Pulmonary artery endothelial cell (primary cell): ENCODE measurements at regions not wholly inside any gene's neighbourhood (a gene's known extent, or its start where the extent isn't known, plus 50 kb on each side); places are given as distances from the start of the nearest gene placed in this dataset.
"Not testable (repeated sequence)": the region's sequence is repeated elsewhere in the genome, so short reads cannot be mapped to it uniquely, and the experiment has no call there.

Experiments used
- DNase-seq: peaks from one replicate; pipeline ENCODE4 v3.0.0-alpha.2; 2011; ENCODE audit warnings: low read depth, low spot score

DNA sequence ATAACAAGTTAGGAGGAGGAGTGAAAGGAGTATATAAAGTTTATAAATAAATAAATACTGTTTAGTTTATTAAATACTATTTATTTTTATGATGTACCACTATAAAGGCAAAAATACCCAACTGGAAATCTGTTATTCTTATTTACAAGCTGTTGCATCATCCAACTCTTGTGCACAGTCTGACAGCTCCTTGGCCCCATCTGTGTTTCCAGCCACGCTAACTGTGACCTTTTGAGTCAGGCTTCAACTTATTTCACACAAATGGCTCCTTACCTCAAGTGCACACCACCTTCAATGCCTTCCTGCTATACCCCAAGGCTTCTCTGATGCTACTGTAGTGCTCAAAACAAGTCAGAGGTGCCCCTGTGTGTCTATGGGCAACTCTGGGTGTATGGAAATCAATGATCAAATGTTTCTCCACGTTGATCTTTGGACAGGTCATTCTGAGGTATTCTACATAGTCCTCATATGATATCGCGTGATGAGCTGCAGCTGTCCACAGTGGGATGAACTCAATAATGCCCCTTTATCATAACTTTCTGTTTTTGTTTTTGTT, 303.2 kb upstream of the GRAMD2B start:
- no peak for DNase-seq

DNA sequence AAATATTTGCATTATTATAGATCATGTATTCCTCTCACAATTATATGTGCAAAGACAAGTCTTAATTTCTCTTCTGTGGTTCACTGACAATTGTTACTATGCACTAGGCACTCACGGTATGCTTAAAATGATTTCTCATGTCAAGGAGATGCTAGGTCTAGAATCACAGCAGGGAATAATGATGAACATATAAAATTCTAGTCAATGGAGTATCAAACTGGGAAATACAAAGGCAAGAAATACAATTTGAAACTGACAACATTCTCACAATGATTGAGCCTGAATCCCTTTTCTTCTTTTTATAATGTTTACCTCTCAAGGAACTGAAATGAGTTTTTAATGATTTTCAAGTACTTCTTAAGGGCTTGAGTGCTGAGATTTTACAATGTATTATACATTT, 302.3 kb upstream of the GRAMD2B start:
- DNase-seq, result no peak

DNA sequence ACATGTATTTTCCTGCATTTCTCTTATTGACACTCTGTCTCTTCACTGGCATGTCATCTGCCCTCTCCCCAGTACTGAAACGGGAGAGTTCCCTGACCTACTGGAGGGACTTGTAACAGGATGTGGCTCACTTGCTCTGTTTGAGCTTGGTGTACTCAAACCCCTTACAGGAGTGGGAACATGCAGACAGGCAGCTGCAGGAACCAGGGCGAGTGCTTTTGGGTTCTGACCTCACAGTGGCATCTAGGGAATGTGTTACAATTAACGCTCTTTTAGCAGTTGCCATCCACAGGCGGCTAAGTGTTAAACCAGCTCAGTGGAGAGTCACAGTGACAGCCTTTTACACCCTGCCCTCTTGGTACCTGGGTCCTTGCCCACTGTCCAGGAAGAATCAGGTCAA, 300.3 kb upstream of the GRAMD2B start:
- DNase-seq, result no peak

DNA sequence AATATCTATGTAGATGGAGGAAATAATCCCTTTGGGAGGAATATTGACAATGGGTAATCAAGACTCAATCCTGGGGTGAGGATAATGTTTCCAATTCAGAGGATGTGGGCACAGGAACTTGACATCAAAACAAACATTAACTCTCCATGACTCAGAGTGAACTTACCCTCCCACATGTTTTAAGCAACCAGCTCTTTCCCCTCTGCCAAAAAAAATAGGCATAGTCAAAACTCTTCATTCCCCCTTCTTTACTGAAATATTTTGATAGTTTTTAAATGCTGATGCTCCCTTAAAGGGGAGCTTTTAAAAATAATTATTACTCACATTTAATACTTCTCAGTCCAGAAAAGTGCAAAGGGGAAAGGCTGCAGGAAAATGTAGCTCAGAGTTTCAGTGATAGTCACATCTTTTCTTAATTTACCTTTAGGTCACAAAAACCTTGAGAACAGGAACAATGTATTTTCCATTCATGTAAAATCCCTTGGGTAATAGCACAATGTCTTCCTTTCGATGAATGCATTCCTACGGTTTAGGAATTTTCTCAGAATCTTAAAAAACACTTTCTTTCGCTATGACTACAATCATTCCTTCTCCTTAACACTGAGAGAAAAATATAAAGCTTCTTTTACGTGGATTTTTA, 298.4 kb upstream of the GRAMD2B start:
- DNase-seq, result no peak

DNA sequence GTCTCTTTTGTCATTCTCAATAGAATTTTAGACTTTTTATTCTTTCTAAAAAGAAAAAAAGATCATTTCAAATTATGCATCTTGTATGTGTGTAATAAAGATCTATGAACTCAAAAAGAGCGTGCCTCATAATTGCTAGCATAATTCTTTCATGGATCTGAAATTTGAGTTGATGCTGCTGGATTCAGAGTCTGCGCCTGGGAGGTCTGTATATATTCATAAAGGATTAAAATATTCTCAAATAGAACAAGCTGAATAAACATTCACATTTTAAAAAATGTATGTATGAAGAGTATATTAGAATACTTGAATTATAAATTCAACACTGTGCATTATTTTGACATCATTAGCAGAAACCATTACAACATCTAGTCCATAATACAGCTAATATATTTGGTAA, 297.8 kb upstream of the GRAMD2B start:
- DNase-seq, result no peak

DNA sequence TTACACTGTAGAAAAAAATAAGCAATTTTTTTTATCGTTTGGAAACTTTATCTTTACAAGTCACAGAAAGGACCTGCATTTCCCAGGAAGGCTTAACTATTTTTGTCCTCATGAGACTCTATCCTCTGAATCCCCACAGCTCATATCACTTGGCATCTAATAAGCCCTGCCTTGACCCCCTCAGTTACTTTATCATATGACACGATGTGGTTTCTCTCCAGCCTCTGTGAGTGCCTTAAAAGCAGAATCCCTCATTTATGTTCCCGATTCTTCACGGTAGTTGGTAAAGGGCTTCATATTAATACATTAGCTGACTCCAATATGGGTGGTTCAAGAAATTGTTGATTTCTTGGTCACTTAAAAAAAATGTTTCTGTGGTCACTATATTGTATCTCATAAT, 296.6 kb upstream of the GRAMD2B start:
- DNase-seq, result no peak

DNA sequence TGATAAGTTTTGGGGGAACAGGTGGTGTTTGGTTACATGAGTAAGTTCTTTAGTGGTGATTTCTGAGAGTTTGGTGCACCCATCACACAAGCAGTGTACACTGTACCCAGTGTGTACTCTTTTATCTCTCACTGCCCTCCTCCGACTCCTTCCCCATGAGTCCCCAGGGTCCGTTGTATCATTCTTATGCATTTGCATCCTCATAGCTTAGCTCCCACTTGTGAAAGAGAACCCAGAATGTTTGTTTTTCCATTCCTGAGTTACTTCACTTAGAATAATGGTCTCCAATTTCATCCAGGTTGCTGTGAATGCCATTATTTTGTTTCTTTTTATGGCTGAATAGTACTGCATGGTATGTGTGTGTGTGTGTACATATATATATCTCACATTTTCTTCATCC, 295.8 kb upstream of the GRAMD2B start:
- not testable (repeated sequence) for DNase-seq

DNA sequence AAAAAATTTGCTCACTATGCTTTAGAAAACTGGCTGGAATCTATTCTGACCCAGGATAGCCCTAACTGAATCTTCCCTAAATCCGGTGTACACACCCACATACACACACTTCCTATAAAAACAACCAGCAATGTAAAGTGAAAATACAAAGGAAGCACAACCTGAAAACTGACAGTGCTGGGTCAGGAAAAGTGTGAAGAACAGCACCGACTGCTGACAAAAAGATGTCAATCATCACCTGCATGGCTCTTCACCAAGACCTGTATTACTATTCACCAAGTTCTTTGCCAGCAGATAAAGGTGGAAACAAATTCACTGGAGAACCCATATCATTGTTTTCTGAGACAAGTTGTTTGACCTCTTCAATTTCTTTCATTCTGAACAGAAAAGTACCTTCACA, 293.8 kb upstream of the GRAMD2B start:
- DNase-seq, result no peak

DNA sequence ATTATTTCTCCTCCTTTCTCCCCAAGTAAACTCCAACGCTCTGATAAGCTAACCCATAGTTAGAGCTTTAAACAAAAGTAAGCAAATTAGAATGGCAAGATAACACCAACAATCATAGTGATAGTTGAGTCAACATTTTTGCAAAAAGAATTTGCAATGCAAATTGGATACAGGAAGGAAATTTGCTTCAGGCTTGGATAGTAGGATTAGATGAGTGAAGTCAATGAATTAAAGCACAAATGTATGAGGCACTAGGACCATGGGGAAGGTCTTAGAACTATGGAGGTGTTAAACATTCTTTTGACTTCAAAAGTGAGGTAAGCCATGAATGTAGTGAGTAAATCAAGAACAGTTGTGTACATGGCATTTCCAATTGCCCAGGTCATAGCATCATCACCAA, 289.8 kb upstream of the GRAMD2B start:
- DNase-seq, result no peak

DNA sequence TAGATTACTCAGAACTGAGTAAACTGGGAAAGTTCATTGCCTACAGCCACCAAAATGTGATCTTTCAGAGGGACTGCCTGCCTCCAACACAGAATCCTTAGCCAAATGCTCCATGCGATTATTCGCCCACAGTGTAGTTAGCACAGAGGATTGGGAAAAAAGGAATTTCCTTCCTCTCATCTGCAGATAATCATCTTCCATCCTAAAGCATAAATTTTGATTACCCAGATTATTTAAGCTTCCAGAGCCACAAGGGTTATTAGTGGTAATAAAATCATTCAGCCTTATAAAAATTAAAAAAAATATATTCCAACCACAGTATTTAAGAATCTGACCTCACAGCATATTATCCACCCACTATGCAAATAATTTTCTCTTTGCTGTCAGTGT, 285.3 kb upstream of the GRAMD2B start:
- DNase-seq, result no peak

DNA sequence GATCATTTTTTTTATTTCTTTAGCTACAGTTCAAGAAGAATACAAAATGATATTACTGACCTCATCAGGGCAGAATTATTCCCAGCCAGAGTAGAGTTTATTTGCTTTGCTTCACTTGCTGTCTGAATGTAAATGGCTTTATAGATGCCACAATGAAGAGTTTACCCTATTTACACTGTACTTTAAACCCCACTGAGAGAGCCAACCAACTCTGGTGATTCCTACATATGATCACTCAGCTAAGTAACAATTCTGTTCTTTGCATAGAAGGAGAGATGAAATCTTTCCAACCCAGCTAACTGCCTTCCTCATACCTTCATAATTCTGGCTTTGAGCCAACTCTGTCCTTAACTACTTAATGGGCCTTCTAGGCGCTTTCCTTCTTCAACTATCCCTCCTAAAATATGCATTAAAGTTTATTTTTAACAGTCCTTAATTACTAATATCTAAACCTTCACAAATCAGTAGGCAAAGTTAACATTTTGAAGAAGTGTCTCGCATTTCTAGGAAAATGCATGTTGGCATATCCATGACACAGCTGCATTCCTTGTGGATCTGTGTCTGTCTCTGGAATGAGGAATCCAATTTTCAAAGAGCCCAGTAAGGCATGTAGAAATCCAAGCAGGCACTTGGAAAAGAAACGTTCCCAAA, 284.8 kb upstream of the GRAMD2B start:
- DNase-seq, result no peak

DNA sequence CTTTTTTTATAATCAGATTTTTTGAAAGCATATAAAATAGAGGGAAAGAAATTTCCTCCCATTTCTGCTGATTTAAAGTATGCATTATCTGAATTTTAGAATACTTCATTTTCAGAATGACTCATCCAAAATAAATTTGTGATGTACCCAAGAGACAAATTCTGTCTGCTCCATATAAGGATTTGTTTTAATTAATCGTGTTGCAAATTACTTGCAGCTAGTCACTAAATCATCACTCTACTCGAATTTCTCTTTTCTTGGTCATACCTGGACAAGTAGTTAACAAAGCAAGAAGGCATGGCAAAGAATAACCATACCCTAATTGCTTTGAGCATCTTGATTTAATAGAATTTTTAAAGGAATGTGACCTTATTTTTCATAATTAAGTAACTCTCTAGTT, 284.1 kb upstream of the GRAMD2B start:
- DNase-seq, result no peak

DNA sequence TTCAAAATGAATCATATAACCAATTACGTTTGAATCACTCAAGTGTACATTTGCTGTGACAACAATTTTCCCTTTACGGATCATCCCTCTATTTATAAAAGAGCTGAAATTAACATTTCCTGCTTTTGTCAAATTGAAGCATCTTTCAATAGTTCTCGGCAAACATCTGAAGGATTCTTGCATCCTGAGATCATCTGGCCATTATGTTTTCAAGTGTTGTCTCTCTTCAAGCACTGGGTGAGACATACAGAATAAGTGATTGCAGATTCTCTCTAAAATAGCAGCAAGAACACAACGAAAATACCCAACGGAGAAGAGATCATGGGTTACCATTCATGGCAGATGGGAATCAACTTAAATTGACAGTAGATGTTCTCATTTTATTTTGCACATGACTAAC, 283.4 kb upstream of the GRAMD2B start:
- DNase-seq, result no peak

DNA sequence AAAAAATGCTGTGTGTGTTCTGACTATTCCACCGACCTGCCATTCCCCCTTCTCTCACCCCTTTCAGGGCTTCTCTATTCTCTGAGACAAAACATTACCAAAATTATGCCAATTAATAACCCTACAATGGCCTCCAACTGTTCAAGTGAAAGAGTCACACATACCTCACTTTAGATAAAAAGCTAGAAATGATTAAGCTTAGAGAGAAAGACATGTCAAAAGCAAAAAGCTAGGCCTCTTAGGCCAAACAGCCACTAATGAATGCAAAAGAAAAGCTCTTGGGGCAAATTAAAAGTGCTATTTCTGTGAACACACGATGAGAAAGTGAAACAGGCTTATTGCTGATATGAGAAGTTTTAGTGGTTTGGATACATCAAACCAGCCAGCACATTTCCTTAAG, 279.6 kb upstream of the GRAMD2B start:
- no peak for DNase-seq

DNA sequence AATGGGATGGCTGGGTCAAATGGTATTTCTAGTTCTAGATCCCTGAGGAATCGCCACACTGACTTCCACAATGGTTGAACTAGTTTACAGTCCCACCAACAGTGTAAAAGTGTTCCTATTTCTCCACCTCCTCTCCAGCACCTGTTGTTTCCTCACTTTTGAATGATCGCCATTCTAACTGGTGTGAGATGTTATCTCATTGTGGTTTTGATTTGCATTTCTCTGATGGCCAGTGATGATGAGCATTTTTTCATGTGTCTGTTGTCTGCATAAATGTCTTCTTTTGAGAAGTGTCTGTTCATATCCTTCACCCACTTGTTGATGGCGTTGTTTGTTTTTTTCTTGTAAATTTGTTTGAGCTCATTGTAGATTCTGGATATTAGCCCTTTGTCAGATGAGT, 272.9 kb upstream of the GRAMD2B start:
- DNase-seq, result not testable (repeated sequence)

DNA sequence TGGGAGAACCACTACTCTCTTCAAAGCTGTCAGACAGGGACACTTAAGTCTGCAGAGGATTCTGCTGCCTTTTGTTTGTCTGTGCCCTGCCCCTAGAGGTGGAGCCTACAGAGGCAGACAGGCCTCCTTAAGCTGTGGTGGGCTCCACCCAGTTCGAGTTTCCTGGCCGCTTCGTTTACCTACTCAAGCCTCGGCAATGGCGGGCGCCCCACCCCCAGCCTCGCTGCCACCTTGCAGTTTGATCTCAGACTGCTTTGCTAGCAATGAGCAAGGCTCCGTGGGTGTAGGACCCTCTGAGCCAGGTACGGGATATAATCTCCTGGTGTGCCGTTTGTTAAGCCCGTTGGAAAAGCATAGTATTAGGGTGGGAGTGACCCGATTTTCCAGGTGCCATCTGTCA, 267.9 kb upstream of the GRAMD2B start:
- DNase-seq, result not testable (repeated sequence)

DNA sequence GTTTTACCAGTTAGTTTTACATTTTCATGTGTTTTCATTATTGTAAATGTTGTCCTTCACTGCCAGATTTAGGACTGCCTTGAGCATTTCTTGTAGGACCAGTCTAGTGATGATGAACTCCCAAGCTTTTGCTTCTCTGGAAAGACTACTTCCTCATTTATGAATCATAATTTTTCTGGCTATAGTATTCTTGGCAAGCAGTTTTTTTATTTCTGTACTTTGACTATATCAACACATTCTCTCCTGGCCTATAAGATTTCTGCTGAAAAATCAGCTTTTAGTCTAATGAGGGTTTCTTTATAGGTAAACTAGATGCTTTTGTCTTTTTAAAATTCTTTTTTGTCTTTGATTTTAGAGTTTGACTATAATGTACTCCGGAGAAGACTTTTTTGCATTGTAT, 256.8 kb upstream of the GRAMD2B start:
- no peak for DNase-seq

DNA sequence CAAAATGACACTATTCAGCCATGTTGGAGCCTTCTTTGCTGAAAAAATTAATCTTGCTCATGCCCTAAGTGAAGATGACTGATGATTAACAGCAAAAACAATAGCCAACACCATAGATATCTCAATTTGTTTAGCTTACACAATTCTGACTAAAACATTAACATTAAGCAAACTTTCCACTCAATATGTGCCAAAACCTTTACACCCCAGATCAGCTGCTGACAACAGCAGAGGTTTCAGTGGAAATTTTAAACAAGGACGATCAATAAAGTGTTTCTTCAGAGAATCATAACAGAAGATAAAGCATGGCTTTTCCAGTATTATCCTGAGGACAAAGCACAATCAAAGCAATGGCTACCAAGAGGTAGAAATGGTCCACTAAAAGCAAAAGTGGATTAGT, 254.4 kb upstream of the GRAMD2B start:
- DNase-seq, result no peak

DNA sequence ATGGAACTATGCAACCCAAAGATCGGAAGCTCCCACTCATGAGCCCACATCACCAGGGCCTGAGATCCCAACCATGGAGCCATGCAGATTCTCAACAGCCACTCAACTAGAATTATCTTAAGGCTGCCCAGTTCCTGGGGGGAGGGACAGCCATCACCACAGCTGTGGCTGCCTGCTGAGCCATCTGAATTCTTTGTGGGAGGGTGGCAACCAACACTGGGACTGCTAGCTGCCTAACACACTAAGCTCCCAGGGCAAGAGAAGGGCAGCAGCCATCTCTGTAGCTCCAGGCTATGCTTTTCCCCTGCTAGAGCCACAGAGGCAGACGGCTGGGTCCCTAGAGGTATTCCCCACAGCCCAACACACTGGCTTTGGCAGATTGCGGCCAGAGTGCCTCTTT, 251.3 kb upstream of the GRAMD2B start:
- no peak for DNase-seq

DNA sequence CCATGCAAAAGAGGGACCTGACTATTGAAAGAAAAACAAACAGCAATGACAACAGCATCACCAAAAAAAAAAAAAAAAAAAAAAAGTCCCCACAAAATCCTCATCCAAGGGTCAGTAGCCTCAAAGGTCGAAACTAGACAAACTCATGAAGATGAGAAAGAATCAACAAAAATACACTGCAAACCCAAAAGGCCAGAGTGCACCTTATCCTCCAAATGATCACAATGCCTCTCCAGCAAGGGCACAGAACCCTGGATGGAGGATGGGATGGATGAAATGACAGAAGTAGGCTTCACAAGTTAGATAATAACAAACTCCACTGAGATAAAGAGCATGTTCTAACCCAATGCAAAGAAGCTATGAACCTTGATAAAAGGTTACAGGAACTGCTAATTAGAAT, 250.4 kb upstream of the GRAMD2B start:
- DNase-seq, result no peak

DNA sequence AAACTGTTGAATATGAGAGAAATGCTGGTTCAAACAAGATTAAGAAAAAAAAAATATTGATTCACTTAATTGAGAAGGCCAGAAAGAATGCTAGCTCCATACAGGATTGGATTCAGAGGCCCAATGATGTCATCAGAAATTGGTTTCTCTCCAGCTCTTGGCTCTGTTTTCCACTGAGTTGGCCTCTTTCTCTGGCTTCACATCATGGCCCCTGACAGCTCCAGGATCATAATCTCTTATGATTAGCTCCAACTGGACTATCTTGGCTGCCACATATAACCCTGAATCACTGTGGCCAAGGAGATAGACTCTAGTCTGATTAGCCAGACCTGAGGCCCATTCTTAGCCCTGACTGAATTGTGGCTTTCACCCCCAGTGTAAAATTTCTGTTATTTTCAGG, 244.7 kb upstream of the GRAMD2B start:
- no peak for DNase-seq

DNA sequence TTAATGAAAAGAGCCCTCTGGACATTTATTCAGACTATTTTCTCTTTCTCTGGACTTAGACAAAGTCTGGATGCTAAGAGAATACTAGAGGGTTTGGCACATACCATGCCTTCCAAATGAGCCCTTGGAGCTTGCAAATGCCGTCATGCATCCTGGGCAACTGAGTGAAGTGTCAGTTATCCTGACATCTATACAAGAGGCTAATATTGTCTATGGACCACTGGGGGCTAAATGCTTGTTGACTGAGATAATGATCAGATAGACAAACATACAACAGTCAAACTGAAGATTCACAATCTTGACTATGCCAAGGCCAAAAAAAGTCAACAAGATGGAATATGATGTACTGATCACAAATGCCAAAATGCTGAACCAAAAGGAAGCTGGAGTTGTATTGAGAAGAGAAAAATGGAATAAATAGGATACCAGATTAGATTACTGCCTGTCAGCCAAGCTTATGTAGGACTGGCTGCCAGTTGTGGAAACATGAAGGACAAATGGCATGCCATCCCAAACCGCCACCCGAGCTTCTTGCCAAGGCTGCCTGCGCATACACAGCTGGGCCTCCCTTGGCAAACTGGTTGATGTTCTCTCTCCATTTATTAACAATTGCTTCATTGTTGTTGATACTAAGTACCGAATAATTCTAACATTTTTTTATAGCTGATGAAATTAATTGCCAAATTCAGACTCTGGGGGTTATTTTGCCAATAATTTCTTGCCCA, 240.1 kb upstream of the GRAMD2B start:
- DNase-seq, result no peak

DNA sequence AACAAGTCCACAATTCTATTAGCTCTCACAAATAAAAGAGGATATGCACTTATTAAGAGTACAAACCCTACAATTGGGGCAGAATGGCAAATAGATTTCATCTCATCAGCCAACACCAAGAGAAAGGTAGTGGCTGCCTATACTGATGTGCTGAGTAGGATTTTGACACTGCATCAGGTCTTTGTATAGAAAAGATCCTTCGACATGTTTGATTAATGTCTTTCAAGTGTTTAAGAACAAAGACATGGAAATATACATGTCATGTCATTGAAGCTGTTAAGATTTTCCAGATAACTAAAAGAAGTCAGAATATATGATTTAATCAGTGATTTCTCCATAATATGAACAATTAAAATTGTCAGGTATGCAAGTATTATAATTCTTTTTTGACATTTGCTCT, 238.7 kb upstream of the GRAMD2B start:
- DNase-seq, result no peak
